Occipital lobe (tissue), 1 donor: ENCODE measurements at regions not wholly inside any gene's neighbourhood (a gene's known extent, or its start where the extent isn't known, plus 50 kb on each side); places are given as distances from the start of the nearest gene placed in this dataset.
"Not testable (repeated sequence)": the region's sequence is repeated elsewhere in the genome, so short reads cannot be mapped to it uniquely, and the experiment has no call there.

ENCODE experiments used
- DNase-seq: peaks from one replicate; lab custom pipeline; 2025; lab: John Stamatoyannopoulos, UW

DNA sequence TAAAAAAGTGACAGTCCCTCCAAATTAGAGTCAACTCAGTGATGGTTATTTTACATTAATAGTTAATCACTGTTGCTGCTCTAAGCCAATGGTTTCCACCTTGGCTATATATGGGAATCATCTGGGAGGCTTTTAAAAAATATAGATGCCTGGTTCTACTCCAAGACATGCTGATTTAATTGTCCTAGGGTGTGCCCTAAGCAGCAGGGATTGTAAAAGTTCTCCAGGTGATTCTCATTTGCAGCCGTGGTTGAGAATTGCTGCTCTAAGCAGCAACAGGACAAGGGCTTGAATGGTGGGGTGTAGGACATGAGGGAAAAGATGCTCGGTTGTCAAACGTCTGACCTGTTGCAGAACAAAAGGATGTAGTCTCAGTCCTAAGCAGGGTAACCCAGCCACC, 405.1 kb upstream of the MCTP2 start:
- DNase-seq, result no peak

DNA sequence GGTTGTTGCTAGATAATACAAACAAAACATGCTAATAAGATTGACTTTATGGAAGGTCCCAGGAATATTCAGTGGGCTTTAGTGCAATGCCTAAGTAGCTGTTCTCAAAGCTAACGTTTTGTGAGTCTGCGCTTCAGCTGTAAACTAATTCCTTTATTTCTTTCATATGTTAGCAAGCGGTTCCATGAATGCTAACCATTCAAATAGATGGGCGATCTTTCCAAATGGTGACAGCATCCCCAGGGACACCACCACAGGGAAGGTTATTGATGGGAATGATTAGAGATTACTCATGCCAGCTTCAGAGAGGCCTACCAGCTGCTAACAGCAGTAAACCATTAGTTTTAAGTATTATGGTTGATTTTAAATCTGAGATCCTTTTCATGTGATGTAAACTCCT, 405.7 kb upstream of the MCTP2 start:
- no peak for DNase-seq

DNA sequence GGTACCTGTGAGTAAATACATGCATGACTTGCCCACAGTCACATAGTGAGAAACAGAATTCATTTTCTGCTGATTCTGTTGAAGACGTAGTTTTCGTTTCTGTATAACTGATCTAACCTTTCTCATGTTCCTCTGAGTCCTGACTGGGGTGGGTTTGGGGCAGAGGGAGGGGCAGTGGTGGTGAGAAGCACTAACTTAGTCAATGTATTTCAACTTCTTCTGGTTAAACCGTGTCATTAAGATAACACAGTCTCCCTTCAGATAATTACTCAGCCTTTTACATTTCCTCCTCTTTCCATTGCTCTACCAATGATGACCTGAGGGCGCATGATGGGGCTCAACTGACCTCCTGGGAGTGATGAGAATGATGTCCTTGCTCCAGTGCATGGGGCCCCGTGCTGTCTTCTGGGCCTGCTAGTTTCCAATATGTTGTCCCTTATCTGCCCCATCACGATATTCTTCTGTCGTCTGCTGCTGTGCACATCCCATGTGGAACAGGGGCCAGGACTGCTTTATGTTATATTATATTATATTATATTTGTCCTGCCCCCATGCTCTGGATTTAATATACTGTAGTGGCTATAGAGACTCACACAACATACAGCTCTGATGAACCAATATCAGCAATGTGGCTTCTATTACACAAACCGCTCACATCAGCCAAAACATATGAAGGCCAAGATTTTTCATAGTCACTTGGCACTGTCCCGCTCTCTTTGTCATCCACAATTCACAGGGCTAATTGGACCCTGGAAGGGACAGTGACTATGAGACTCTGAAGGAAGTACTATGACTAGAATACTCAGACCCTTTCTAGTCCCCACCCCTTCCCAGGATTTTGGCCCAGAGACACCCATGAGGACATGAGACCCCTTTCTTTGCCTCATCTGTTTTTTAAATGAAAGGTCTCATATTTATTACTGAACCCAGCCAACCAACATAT, 407.1 kb upstream of the MCTP2 start:
- no peak for DNase-seq

DNA sequence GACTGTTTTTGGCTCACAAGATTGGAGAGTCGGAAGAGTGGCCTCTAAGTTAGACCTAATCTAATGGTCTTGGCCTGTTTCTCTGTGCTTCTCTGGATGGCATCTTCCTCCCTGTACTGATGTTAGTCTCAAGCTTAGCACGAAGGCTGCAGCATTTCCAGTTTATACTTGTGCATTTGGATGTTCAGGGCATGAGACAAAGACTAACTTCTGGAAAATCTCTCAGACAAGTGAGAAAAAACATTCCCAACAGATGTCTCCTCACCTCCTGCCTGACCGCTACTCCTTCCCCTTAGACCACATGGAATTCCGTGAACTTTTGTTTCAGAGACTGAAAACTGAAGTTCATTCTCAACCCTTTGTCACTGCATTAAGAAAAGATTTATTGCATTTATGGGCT, 410.8 kb upstream of the MCTP2 start:
- no peak for DNase-seq

DNA sequence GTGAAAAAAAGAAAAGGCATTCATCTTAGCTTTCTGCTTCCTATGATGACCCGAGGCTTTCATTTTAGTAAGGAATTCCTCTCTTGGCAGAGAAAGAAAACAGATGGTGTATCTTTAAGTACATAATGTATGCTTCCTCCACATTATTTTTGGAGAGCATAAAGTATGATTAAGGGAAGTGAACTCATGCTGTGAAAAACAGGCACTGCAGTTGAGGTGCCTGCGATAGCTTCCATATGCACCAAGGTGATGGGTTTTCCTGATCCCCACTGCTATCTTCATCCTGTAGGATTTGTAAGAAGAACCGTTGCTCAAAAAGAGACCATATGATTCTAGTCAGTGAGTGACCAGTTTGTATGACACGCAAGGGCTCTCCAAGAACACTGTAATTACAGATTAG, 411.5 kb upstream of the MCTP2 start:
- no peak for DNase-seq

DNA sequence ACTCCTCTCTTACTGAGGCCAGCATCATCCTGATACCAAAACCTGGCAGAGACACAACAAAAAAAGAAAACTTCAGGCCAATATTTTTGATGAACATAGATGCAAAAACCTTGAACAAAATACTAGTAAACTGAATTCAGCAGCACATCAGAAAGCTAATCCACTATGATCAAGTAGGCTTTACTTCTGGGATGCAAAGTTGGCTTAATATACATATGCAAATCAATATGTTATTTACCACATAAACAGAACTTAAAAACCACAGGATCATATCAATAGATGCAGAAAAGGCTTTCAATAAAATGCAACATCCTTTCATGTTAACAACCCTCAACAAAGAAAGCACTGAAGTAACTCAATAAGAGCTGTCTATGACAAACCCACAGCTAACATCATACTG, 414.5 kb upstream of the MCTP2 start:
- DNase-seq, result no peak

DNA sequence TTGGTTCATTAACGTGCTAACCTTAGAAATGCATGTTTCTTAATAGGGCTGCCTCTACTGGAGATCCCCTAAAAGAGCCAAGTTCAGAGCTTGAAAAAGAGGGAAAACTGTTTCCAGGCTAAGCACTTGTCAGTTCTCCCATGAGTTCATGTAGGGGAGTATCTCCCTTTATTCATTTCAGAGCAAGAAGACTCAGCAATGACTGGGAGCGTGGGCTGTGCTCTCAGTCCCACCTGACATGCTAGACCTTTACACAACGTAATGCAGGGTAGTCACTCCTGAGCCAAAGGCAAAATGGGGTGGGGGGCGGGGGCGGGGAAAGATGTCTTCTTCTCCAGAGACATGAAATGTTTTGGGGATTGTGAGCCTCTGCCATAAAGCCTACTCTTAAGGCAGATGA, 420.1 kb upstream of the MCTP2 start:
- DNase-seq, result no peak

DNA sequence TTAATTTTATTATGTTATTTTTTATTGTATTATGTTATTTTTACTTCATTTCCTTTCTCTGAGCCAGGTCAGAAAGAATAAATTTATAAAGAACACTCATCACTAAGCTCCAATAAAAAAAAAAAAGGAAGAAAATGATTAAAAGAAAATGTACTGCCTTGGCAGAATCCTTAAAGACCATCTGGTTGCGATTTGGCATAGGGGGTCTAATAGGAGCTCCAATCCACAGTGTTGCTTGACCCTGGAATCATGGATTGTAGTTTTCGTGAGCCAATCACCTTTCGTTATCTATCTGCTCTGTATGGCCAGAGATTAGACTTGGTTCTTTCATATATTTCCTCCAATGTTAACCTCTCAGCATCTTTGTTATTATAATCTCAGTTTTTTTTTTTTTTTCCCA, 421.8 kb upstream of the MCTP2 start:
- DNase-seq, result no peak

DNA sequence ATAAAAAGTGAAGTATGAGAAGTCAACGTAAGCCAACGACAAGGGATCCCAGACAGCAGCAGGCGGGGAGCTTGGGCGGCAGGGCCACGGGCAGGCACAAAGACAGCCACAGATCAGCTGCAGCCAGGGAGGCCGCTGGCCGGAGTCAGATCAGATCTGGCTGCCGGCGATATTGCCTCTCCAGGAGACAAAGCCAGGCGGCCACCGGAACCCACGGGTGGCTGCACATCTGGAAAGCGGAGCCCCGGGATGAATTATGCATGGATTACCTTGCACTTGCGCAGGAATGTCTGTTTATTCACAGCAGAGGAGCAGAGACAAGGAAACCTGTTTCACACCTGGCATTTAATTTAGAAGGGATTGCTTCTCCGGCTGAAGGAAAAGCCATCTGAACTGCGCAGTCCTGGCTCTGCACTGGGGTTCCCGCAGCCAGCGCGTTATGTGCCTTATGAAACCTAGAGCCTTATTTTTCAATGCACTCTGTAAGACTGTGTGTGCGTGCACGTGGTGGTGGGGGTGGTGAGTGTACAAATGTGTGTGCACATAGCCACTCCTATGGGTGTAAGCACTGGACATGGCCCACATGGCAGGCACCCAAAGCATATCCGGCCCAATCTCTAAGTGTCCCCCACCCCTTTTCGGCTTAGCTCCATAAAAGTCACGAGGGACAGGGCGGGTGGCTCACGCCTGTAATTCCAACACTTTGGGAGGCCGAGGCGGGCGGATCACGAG, 427.8 kb upstream of the MCTP2 start:
- no peak for DNase-seq

DNA sequence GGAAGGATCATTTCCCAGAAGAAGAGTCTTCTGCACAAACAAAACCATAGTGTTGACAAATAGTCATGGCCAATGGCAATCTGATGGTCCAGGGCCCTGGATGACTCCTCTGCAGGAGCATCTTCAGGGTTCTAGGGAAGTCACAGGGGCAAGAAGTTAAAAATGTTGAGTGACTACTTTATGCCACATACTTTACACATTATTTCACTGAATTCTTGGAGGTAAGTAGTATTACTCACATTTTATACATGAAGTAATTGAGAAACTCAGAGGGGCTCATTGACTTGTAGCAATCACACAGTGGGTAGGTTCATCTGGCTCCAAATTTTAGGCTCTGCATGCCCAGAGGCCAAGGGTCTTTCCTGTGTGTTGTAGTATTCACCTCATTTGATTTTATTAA, 430.2 kb upstream of the MCTP2 start:
- no peak for DNase-seq

DNA sequence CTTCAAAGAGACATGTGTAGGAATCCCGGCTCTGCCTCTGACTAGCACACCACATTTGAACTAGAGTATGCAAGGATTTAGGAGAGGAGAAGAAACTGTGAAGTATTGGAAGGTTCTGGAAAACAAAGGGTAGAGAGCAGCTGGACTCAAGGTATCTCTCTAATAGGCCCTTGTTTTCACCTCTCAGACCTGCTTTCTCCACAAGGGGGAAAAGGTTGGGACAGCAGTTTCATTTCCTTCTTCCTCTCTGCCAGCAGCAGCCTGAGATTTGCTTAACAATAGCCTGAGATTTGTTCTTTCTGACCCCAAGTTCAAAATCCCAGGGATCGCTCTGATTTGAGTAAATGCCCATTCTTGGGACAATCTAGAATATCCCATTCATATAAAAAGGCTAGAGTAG, 430.6 kb upstream of the MCTP2 start:
- DNase-seq, result no peak

DNA sequence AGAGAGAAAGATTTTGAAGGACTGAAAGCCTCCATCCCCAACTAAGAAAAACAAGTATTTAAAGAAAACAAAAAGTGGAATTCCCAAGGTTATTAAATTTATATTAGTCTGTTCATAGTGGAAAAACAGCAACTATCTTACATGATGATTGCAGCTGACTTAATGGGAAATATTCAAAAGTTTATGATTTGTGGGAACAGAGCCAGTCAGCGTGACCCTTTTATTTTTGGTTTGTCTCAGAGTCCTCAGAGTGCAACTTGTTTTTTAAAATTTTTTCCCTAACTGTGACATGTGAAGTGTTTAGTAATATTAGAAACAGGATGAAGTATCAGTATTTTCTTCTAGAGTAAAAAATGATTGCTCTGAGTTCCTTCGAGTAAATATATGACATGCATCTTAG, 441.9 kb upstream of the MCTP2 start:
- DNase-seq, result no peak

DNA sequence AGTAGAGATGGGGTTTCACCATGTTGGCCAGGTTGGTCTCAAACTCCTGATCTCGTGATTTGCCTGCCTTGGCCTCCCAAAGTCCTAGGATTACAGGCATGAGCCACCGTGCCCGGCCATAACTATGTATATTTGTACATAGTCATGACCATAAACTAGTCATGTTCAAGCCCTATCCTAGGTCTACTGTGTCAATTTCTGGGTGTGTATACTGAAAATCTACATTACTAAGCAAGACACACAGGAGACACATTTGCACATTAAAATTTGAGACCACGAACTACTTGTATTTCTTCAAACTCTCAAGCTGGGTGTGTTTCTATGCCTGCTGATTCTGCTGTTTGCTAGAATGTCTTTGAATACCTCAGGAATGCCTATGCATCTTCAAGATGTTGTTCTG, 451.3 kb upstream of the MCTP2 start:
- no peak for DNase-seq

DNA sequence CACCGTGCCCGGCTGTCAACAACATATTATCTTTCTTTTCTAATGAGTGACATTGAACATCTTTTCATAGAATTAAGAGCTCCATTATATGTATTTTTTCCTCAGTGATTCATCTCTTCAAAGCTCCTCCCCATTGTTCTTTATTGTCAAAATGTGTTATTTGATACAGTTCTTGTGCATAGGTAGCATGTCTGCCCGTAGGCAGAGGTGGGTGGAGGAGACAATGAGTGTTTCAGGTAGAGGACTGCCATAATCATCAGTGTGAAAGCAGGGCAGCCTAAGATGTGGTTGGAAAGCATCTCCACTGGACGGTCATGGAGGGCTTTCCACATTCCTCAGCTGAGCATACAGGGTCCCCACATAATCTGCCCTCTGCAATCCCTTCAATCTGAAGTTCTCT, 452.0 kb upstream of the MCTP2 start:
- DNase-seq, result no peak

DNA sequence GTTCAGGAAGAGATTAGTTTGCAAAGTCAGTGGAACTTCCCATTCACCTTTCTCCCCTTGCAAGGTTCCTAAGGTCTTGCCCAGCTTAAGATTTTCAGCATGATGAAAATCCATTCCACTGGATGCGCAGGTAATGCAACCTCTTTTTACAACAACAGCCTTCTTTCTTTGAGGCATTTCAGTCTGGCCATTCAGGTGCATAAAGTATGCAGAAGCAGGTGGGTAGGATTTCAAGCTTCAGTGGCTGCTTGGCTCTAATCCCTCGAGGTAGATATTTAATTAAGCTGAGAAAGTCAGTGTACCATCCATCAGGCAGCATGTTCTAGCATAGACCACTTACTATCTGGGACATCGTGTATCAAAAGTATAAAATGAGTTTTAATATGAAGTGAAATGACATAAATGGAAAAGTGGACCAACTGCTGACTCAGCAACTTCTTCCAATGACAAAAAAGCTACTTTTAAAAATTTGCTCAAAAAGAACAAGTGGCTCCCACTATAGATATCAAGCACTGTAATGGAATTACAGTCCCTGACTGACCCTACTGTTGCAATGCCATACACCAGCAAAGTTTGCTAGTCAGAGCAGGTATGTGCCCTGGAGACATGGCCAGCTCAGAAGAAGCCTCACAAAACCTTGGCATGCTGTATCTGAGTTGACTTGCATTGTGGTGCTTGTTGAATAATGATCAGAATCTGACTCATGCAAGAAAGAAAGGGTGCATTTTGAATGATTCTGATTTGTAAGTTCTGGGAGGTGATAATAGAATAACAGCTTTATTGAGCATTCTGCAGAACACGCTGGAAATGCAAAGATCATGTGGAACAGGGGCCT, 459.9 kb upstream of the MCTP2 start:
- DNase-seq, result no peak

DNA sequence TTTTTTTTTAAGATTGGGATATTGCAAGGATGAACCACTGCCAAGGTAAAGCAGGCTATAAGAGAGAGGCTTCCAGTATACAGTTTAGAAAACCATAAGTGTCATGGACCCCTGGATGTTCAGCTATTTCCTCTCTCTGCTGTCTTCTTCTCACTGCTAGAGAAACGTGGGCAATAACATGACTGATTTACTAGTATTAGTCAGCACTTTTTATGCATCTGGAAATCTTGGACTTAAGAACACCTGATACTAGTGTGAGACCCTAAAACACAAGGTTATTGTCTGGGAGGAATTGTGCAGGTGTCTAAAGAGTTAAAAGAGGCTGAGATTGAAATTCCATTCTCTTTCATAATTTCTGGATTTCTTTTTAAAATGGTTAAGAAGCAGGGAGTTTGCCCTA, 460.6 kb upstream of the MCTP2 start:
- no peak for DNase-seq

DNA sequence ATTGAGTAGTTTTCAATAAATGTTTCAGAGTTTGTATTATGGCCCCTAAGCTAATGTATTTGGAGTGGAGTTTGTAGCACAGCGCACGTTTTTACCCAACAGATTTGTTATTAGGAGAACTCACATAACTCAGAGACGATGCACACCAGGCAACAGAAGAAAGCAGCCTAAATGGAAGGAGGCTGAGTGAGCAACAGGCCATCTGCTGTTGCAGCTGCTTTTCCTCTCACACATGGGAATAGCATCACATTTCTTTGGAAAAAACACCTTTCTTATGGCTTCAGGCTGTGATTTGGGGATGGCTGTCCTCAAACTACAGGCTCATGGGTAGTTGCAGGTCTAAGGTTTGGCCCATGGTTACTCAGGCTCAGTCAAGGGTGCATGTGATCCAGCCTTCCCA, 469.3 kb upstream of the MCTP2 start:
- no peak for DNase-seq

DNA sequence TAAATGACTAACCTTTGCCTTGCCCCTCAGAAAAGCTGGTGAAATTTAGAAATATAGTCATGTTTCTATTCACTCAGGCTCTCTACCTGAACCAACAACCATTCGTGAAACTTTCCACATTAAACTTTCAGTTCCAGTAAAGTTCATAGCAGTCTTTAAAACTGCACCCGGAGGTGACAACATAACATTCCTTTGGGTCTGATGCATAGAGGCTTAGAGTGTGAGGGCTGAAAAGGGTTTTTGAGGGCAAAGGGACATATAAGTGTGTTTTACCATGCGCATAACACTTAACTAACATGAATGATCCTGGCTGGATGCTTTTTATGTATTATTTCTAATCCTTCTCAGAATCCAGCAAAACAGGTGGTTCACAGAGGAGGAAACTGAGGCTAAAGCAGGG, 471.7 kb upstream of the MCTP2 start:
- no peak for DNase-seq

DNA sequence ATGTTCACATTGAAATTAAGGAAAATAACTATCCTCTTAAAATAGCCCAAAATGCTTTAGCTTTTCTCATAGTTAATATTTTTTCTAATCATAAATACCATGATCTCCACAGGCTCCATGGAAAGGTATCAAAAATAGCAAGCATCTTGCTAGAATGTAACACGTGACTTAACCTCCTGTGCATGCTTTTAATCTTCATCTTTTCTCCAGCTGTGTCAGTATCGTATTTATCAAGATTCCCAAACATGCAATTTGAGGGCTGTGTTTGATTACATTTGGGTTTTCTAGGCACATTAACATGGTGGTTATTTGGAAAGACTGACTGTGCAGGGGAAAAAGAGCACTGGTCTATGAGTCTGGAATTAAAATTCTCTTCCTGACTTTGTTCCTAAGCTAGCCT, 472.5 kb upstream of the MCTP2 start:
- no peak for DNase-seq

DNA sequence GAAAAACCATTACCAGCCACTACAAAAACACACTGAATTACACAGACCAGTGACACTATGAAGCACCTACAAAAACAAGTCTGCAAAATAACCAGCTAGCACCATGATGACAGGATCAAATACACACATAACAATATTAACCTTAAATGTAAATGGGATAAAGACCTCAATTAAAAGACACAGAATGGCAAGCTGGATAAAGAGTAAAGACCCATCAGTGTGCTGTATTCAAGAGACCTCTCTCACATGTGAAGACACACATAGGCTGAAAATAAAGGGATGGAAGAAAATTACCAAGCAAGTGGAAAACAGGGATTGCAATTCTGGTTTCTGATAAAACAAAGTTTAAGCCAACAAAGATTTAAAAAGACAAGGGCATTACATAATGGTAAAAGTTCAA, 482.7 kb upstream of the MCTP2 start:
- DNase-seq, result no peak

DNA sequence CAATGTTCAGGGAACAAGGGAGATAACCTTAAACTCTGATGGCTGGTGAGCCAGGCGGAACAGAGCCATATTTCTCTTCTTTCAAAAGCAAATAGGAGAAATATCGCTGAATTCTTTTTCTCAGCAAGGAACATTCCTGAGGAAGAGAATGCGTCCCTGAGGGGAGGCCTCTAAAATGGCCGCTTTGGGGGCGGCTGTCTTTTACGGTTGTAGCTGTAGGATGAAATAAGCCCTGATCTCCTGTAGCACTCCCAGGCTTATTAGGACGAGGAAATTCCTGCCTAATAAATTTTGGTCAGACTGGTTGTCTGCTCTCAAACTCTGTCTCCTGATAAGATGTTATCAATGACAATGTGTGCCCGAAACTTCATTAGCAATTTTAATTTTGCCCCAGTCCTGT, 496.4 kb upstream of the MCTP2 start:
- DNase-seq, result not testable (repeated sequence)

DNA sequence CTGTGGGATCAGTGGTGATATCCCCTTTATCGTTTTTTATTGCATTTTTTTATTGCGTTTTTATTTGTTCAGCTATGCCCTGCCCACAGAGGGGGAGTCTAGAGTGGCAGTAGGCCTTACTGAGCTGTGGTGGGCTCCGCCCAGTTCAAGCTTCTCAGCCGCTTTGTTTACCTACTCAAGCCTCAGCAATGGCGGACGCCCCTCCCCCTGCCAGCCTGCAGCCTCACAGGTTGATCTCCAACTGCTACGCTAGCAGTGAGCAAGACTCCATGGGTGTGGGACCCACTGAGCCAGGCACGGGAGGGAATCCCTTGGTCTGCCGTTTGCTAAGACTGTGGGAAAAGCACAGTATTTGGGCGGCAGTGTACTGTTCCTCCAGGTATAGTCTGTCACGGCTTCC, 500.6 kb upstream of the MCTP2 start:
- no peak for DNase-seq
